Occipital lobe (tissue), 1 donor: ENCODE measurements at regions not wholly inside any gene's neighbourhood (a gene's known extent, or its start where the extent isn't known, plus 50 kb on each side); places are given as distances from the start of the nearest gene placed in this dataset.
"Not testable (repeated sequence)": the region's sequence is repeated elsewhere in the genome, so short reads cannot be mapped to it uniquely, and the experiment has no call there.

Experiments
- DNase-seq: peaks from one replicate; lab custom pipeline; 2025; lab: John Stamatoyannopoulos, UW

GRCh38 chr16:60405286-60405685 lies 1631.0 kb downstream of the CDH8 start:
- no peak for DNase-seq

DNA sequence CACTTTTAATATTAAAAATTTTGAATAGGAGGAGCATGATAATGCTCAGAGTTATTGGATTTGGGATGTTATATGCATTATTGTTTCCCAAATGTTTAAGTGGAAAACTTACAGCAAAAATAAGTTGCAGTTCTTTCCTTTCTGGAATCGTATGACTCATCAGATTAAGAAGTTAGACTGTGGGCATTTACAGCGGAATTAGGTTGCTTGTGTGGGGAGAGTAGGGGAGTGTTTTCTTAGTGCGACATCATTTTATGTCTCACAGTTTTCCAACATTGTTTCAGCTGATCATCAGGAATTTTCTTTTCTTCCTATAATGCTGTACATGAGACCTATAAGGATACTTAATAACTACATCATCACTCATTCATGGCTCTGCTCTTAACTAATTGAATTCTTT lies 1631.8 kb downstream of the CDH8 start:
- no peak for DNase-seq

GRCh38 chr16:60402941-60403340 lies 1633.3 kb downstream of the CDH8 start:
- not testable (repeated sequence) for DNase-seq

GRCh38 chr16:60392380-60392779 lies 1643.9 kb downstream of the CDH8 start:
- DNase-seq = no peak

DNA sequence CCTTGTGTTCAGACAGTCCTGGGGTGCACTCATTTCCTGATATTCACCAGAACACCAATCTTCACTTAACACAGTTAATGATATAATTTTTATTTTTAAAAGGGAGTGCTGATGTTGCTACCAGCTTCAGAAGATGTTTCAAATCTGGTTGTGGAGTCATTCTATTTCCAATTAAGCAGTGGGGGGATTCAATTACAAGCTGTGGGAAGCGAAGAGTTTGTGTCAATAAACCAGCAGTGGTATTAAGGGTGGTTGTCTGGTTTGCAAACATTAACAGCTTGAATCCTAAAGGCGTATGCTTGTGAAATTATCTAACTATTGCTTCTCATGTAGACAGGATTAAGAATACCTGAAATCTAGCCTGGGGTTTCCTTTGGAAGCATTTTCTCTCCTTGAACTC lies 1637.5 kb upstream of the GOT2 start:
- DNase-seq = no peak

- no peak for DNase-seq
Observed at GRCh38 chr16:60367739-60368138, 1633.6 kb upstream of the GOT2 start.

- DNase-seq = no peak
Observed at GRCh38 chr16:60363566-60363965, 1629.5 kb upstream of the GOT2 start.

DNA sequence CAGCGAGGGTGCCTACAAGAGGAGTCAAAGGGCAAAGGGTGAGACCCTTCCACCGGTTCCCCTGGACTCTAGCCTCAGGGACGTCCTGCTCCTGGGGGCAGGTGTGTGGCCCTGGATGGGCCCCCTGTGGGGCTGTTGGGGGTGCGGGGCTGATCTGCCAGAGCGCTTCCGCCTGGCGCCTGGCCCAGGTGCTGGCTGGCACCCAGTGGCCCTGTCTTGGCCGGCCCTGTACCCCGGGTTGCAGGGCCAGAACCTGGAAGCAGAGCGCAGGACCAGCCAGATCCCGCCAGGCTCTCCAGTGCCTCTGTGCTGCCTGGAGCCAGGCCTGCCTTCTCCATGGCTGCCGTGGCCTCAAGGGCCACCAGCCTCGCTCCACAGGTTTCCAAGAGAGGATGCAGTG lies 1625.8 kb upstream of the GOT2 start:
- DNase-seq = not testable (repeated sequence)

DNA sequence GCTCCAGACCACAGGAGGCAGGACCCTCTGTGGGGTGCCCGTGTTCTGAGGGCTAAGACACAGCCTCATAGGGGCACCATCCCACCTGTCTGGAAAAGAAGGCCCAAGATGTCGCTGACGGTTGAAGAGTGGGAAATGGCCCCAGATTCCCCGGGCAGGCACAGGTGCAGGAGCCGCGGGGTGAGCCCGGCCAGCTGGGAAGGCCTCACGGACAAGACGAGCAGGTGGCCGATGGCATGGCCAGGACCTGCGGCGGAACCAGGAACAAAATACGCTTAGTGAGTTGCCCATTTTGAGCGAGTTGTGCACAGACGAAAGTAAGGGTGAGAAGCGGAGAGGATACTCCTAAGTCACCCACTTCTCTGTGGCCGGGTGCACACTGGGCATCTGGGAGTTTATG lies 1625.3 kb upstream of the GOT2 start:
- DNase-seq = not testable (repeated sequence)

DNA sequence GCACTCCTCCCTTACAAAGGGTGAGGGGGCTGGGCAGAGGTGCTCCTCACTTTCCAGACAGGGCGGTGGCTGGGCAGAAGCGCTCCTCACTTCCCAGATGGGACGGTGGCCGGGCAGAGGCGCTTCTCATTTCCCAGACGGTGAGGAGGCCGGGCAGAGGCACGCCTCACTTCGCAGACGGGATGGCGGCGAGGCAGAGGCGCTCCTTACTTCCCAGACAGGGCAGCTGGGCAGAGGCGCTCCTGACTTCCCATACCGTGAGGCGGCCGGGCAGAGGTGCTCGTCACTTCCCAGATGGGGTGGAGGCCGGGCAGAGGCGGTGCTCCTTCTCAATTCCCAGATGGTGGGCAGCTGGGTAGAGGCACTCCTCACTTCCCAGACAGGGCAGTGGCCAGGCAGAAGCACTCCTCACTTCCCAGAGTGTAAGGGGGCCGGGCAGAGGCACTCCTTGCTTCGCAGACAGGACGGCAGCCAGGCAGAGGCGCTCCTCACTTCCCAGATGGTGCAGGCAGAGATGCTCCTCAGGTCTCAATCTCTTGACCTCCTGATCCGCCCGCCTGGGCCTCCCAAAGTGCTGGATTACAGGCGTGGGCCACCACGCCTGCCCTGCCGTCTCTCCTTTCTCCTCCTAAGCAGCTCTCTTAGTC lies 1623.9 kb upstream of the GOT2 start:
- DNase-seq = not testable (repeated sequence)

- DNase-seq = no peak
Observed at GRCh38 chr16:60346256-60346655, 1612.1 kb upstream of the GOT2 start.

DNA sequence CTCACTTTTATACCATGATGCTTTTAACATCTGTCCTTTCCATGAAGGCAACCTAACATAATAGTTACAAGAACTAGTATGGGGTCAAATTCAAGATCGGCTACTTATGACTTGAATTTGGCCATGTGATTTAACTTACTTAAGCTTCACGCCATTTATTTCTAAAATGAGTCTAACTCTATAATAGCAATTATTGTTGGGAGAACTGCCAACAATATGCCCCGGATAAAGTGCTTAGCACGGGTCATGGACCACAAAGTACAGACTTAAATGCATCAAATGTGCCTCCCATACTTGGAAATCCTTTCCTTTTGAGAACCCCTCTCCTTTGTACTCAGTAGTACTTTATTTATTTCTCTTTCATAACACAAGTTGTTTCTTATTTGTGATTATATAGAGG lies 1603.6 kb upstream of the GOT2 start:
- DNase-seq = no peak

GRCh38 chr16:60331168-60331567 lies 1597.1 kb upstream of the GOT2 start:
- no peak for DNase-seq

GRCh38 chr16:60329108-60329507 lies 1595.0 kb upstream of the GOT2 start:
- DNase-seq = no peak

DNA sequence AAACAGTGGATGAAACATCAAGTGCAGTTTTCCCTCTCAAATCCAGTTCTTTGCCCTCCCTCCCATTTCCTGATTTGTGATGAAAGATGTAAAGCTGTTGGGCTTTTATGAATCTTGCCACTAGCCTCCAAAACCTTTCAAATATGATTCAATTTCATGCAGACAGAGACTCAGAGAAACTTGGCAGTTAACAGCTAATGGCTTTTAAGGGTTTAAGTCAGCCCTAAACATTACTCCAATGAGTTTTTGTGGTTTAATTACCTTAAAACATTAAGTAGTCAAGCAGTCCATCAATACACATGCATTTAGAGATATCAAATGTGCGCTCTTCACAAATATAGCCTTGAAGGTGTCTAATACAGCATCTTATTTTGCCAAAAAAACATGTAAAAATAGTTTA lies 1594.0 kb upstream of the GOT2 start:
- no peak for DNase-seq

GRCh38 chr16:60318486-60318885 lies 1584.4 kb upstream of the GOT2 start:
- DNase-seq = no peak

DNA sequence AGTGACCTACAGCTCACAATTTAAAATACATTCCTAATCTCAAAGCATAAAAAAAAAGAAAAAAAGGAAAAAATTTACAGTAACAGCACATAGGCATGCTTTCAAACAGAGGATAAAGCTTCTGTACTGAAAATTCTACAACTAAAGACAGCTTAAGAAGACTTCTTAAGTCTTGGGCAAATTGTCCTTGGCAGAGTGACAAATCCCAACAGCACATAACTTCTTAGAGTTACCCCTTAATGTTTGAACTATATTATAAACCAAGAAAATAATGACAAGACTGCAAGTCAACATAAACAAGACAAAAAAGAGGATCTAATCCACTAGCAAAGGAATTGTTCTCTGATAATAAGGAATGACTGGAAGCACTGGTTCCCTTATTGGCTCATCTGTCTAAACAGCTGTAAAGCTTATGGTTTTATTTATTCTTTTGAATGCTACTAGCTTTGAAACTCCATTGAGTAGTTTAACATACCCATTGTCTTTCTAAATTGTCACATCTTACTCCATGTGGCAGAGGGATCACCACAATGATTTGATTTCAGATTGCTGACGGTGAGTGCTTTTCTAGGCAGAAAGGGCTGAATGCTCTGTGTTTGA lies 1576.8 kb upstream of the GOT2 start:
- no peak for DNase-seq

- no peak for DNase-seq
Observed at GRCh38 chr16:60304720-60305119, 1570.6 kb upstream of the GOT2 start.

- no peak for DNase-seq
Observed at GRCh38 chr16:60304066-60304465, 1570.0 kb upstream of the GOT2 start.

DNA sequence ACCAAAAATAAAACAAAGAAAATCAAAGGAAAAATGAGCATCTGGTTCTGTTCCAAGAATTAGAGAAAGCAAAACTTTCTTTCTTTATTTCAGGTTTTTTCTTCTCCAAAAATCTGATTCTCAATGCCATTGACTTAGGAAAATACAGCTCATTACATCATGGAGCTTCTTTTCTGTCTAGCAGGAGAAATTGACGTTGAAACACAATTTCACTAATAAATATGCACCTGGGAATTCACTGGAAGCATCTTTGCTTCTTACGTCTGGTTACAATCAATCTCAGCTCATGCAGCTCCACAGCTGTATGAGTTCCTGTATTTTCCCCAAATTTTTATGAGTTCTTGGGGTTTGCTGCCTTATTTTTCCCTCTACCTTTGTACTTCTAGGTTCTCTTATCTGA lies 1568.6 kb upstream of the GOT2 start:
- DNase-seq = no peak

DNA sequence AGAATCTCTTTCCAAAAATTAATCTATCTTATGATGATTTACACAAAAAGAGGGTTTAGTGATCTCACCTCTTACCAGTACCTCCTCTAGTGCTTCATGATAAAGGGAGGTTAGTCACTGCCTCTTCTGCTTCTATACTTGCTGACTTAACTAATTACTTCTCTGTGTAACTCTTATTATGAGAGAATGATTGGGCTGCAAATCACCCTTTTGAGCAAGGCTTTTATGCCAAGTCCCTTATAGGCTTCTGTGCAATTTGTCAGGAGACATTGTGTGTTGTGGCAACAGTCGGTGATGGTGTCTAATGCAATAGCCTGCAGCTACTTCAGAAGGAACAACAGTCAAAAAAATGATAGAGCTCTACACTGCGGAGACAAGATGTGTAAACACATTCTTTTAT lies 1568.1 kb upstream of the GOT2 start:
- DNase-seq = no peak

- no peak for DNase-seq
Observed at GRCh38 chr16:60299241-60299776, 1565.2 kb upstream of the GOT2 start.

- no peak for DNase-seq
Observed at GRCh38 chr16:60295451-60295850, 1561.3 kb upstream of the GOT2 start.
